HG02571 (cell line): ENCODE measurements at regions not wholly inside any gene's neighbourhood (a gene's known extent, or its start where the extent isn't known, plus 50 kb on each side); places are given as distances from the start of the nearest gene placed in this dataset.
"Not testable (repeated sequence)": the region's sequence is repeated elsewhere in the genome, so short reads cannot be mapped to it uniquely, and the experiment has no call there.

Experiments used
- ATAC-seq: cut with Tn5 transposase; IDR thresholded peaks from one replicate; pipeline ENCODE4 v1.9.1; 2021; ENCODE audit warnings: mild to moderate bottlenecking, moderate library complexity; ENCODE audit not compliant: unreplicated experiment

DNA sequence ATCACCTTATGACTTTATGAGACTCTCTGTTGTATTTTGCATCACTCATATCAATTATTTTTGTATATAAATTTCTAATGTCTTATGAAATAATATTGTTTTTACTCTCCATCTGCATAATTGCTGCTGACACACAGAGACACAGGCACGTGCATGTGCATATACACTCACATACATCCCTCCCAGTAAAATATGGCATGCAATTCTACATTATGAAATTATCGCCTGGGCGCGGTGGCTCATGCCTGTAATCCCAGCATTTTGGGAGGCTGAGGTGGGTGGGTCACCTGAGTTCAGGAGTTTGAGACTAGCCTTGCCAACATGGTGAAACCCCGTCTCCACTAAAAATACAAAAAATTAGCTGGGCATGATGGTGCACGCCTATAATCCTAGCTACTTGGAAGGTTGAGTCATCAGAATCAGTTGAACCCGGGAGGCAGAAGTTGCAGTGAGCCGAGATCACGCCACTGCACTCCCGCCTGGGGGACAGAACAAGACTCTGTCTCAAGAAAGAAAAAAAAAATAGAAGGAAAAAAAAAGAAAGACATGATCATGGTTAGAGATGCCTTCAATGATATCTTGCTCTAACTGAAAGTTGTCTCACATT lies 96.7 kb upstream of the LUZP2 start:
- no peak for ATAC-seq

DNA sequence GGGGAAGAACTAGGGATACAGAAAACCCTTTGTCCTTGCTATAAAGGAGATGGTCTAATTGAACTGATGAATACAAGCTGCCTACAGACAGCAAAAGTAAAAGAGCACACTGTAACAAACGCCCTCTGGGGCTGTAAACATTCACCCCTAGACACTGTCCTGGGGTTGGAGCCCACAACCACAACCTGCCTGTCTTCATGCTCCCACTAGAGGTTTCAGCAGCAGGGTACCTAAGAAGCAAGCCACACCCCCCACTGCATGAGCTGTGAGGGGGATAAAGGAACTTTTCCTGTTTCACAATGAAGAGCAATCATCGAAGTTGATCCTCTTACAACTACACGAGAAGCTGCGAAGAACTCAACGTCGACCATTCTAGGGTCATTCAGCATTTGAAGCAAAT lies 90.5 kb upstream of the LUZP2 start:
- ATAC-seq = no peak

- no peak for ATAC-seq
Observed at GRCh38 chr11:24406980-24407379, 89.9 kb upstream of the LUZP2 start.

DNA sequence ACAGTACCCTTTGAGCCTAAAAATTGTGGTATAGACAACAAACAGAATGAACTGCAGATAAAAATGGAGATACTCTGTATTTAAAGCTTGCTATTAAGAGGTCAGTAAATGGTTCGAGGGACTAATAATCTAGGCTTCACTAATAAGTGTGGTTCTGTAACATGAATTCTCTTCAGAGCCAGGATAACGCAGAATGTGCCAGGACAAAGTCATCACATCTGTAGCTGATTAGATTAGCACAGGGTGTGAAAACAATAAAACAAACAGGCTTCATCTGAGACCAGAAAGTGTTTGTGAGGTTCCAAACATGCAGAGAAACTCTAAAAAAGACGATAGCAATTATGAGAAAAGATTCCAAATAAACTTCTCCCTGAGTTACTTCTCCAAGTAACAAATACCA lies 89.1 kb upstream of the LUZP2 start:
- ATAC-seq = no peak

- no peak for ATAC-seq
Observed at GRCh38 chr11:24408202-24408601, 88.7 kb upstream of the LUZP2 start.

GRCh38 chr11:24411791-24412190 lies 85.1 kb upstream of the LUZP2 start:
- ATAC-seq = no peak

GRCh38 chr11:24412722-24413121 lies 84.1 kb upstream of the LUZP2 start:
- ATAC-seq = no peak

- ATAC-seq = no peak
Observed at GRCh38 chr11:24413391-24413790, 83.5 kb upstream of the LUZP2 start.

- ATAC-seq = not testable (repeated sequence)
Observed at GRCh38 chr11:24415955-24416636, 80.8 kb upstream of the LUZP2 start.

GRCh38 chr11:24421766-24422165 lies 75.1 kb upstream of the LUZP2 start:
- ATAC-seq = no peak

DNA sequence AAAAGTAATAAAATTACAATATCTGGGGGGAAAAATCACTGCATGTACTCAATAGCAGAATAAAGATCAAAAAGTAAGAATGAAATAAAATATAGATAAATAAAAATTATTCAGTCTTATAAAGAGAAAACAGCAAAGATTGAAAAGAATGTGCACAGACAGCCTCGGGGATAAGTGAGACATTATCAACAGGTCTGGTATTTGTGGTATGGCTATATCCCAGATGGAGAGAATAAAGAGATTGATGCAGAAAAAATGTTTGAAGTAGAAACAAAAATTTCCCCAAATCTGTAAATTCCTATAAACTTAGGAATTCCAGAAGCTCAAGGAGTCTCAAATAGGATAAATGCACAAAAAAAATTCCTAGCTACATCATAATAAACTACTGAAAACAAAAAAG lies 74.5 kb upstream of the LUZP2 start:
- no peak for ATAC-seq

GRCh38 chr11:24437123-24437522 lies 59.7 kb upstream of the LUZP2 start:
- no peak for ATAC-seq
